Thymus (tissue), 11 donors: ENCODE measurements at regions not wholly inside any gene's neighbourhood (a gene's known extent, or its start where the extent isn't known, plus 50 kb on each side); places are given as distances from the start of the nearest gene placed in this dataset.

Source experiments
- DNase-seq, 9 donors: peaks; one replicate each; pipeline ENCODE4 v3.0.0-alpha.2; 2013; ENCODE audit warnings: low spot score in 9 of 9, low read depth in 6 of 9, missing footprints in 1 of 9
- H3K27ac ChIP-seq, 2 donors: one replicate each; pipeline ENCODE4 v1.5.1; 2013; ENCODE audit warnings: control low read depth in 1 of 2, low read depth in 1 of 2, low read length in 1 of 2, mild to moderate bottlenecking in 1 of 2, moderate library complexity in 1 of 2
- H3K27me3 ChIP-seq, 2 donors: one replicate each; pipeline ENCODE4 v1.5.1; 2013; ENCODE audit warnings: low read length in 1 of 2; ENCODE audit not compliant: control insufficient read depth in 2 of 2, insufficient read depth in 1 of 2
- H3K36me3 ChIP-seq, 2 donors: one replicate each; pipeline ENCODE4 v1.5.1; 2013; ENCODE audit warnings: low read length in 1 of 2, mild to moderate bottlenecking in 1 of 2, moderate library complexity in 1 of 2; ENCODE audit not compliant: control insufficient read depth in 2 of 2, insufficient read depth in 2 of 2
- H3K4me1 ChIP-seq, 2 donors: one replicate each; pipeline ENCODE4 v1.5.1; 2013; ENCODE audit warnings: low read length in 2 of 2; ENCODE audit not compliant: control insufficient read depth in 2 of 2, insufficient read depth in 2 of 2
- H3K4me3 ChIP-seq, 2 donors: one replicate each; pipeline ENCODE4 v1.5.1; 2013; ENCODE audit warnings: low read length in 2 of 2, control low read depth in 1 of 2, mild to moderate bottlenecking in 1 of 2
- H3K9me3 ChIP-seq, 2 donors: one replicate each; pipeline ENCODE4 v1.5.1; 2013; ENCODE audit warnings: low read length in 1 of 2, mild to moderate bottlenecking in 1 of 2; ENCODE audit not compliant: control insufficient read depth in 2 of 2, insufficient read depth in 1 of 2
- WGBS: extraction: QIAGEN DNeasy Blood & Tissue Kit; methylation state at CpG from one replicate; pipeline ENCODE4 v1.1.7; 2013; 5-methylcytosine and 5-hydroxymethylcytosine counted together
- donor health status: healthy.

DNA sequence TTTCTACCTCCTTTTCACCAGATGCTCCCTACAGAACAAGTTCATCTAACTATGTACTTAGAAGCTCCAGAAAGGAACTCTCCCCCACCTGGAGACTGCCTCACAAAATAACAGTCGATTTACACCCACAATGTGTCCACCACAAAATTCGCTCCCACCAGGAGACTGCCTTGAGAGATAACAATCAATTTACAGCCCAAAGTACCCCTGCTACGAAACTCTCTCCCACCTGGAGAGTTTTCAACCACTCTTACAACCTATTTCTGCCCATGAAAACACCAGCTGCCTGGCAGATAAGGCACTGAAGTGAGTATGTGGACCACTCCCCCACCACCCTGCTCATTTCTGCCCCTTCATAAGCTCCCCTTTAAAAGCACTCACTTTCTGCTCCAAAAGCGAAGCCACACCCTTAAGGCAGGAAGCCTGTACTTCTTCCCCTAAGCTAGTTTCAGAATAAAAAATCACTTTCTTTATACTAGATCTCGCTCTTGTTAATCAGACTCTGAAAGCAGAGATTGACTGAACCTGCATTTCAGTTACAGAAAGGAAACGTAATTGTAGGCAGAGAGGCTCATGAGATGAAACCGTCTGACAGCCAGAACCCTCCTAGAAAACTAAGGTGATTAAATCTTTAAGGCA, 94.4 kb upstream of the RBBP8 start:
- H3K27ac ChIP-seq = peak overlapping the region; percentile 5 to 15
- no peaks in the 10 kb centered on the region for H3K27me3 ChIP-seq
- no peaks in the 10 kb centered on the region for H3K36me3 ChIP-seq
- no peak overlapping the region for H3K4me3 ChIP-seq
- H3K9me3 ChIP-seq = no peaks in the 10 kb centered on the region
- peaks cover 3 to 4% of the 10 kb centered on the region in 2 donors for H3K4me1 ChIP-seq
- 45% methylated on average over 7 of the region's 7 CpGs for WGBS
- peak in 1 of 9 donors; percentile 25 for DNase-seq

DNA sequence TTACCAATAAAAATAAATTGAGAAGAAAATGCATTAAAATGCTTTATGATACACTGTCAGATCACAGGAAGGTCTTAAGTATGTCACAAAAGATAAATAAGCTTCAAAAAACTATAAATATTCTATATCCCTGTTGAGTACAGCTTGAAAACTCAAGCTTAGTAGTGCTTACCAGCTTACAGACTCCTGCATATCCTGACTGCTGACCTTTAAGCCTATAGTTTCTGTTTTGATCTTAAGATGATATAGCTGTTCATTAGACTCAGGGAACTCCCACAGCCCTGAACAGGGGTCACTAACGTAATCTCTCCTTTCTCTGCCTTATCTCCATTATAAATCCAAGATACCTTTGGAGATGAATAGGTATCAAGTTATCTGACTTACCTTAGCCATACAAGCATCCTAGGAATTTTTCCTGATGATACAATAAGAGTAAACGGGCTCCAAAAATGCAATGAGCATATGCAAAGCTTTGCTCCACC, 93.7 kb upstream of the RBBP8 start:
- H3K9me3 ChIP-seq = no peaks in the 10 kb centered on the region
- no peak for DNase-seq
- WGBS = 95% methylated on average over 2 of the region's 2 CpGs
- H3K27ac ChIP-seq = peak overlapping the region in 1 of 2 donors; percentile 5
- H3K4me1 ChIP-seq = peaks cover 3 to 4% of the 10 kb centered on the region in 2 donors
- H3K27me3 ChIP-seq = no peaks in the 10 kb centered on the region
- H3K36me3 ChIP-seq = no peaks in the 10 kb centered on the region
- H3K4me3 ChIP-seq = no peak overlapping the region

DNA sequence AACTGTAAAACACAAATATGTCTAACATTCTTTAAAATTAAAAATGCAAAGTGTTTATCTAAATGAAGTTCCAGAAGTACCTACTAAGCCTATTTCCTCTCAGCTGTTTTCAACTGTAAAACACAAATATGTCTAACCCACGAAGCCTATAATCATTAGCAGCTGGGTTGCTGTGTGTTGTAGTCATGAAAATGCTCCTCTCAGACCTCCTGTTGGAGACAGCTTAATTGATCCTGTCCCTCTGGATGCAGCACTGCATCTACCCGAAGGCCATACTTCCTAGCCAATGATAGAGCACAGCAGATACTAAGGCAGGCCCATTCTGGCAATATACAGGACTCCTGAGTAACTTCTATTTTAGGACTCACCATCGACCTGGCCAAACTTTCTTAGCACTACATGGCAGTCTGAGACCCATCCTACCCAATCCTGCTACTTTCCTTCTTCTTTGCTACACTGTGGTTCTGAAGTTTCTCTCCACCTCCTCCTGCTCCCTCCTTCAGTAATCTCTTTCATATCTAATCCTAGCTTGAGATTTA, 92.5 kb upstream of the RBBP8 start:
- Histone ChIP-seq H3K4me1 (peaks cover 3 to 4% of the 10 kb centered on the region in 2 donors), H3K27ac (no peak overlapping the region), H3K27me3 (no peaks in the 10 kb centered on the region), H3K36me3 (no peaks in the 10 kb centered on the region), H3K4me3 (no peak overlapping the region), H3K9me3 (no peaks in the 10 kb centered on the region)
- 91% methylated on average over 3 of the region's 3 CpGs for WGBS
- DNase-seq = no peak

DNA sequence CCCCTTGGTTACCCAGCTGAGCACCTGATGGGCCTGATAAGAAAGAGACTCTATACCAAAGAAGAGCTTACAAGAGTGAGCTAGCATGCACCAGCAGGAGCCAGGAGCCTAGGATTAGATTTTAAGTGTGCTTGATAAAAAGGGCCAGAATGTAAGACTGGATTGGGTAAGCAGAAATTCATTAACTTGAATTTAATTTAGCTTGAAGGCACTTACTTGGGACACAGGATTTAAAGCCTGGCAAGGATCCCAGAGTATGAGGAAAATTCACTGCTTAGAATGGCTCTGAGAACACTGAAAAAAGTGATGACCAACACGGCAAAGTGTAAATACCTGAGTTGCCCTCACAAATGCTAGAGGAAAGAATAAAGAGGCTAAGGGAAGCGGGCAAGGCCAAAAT, 91.3 kb upstream of the RBBP8 start:
- WGBS = 93% methylated on average over 2 of the region's 2 CpGs
- no peak overlapping the region for H3K27ac ChIP-seq
- no peak for DNase-seq

DNA sequence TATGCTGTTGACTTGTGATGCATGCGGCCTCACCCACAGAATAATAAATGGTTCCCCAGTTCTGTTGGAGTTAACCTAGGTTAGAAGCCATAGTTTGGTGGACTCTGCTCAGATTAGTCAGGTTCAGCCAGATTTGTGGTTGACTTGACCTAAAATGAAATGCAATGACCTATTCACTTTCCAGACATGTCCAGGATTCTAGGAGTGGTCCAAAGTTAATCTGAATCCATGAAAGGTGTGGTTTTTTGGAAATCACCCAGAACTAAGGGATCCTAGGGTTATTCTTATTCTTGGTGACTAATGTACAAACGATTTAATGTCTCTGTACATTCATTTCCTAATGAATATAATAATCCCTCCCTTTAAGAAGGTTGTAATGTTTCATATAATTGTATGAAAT, 88.9 kb upstream of the RBBP8 start:
- Histone ChIP-seq H3K9me3 (no peaks in the 10 kb centered on the region), H3K4me3 (no peak overlapping the region), H3K4me1 (no peaks in the 10 kb centered on the region), H3K27me3 (no peaks in the 10 kb centered on the region), H3K27ac (peak overlapping the region in 1 of 2 donors; percentile 27), H3K36me3 (no peaks in the 10 kb centered on the region)
- 91% methylated on average over 2 of the region's 2 CpGs for WGBS
- DNase-seq = no peak

More for the DNA sequence above, 91.3 kb upstream of the RBBP8 start:
- H3K9me3 ChIP-seq = no peaks in the 10 kb centered on the region
- H3K36me3 ChIP-seq = no peaks in the 10 kb centered on the region
- no peaks in the 10 kb centered on the region for H3K27me3 ChIP-seq
- no peak overlapping the region for H3K4me3 ChIP-seq
- peaks cover 3 to 4% of the 10 kb centered on the region in 2 donors for H3K4me1 ChIP-seq

DNA sequence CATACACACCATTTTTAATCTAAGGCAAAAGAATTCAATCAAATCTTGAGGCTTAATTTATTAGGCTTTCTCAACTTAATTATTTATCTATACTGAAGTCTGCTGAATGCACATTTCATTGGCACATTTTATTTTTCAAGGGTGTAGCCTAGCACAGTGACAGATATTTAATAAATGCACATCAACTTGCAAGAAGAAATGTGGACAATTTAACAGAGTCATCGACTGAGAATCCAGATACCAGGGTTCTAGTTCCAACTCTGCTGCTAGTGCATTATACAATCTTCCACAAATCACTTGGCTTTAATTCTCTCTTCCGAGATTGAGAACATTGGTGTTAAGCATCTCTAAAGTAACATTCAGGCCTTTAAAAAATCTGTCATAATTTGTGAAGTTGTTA, 88.5 kb upstream of the RBBP8 start:
- Histone ChIP-seq H3K27ac (no peak overlapping the region), H3K36me3 (no peaks in the 10 kb centered on the region), H3K27me3 (no peaks in the 10 kb centered on the region), H3K9me3 (no peaks in the 10 kb centered on the region), H3K4me3 (no peak overlapping the region), H3K4me1 (no peaks in the 10 kb centered on the region)
- 96% methylated on average over 2 of the region's 2 CpGs for WGBS
- no peak for DNase-seq

DNA sequence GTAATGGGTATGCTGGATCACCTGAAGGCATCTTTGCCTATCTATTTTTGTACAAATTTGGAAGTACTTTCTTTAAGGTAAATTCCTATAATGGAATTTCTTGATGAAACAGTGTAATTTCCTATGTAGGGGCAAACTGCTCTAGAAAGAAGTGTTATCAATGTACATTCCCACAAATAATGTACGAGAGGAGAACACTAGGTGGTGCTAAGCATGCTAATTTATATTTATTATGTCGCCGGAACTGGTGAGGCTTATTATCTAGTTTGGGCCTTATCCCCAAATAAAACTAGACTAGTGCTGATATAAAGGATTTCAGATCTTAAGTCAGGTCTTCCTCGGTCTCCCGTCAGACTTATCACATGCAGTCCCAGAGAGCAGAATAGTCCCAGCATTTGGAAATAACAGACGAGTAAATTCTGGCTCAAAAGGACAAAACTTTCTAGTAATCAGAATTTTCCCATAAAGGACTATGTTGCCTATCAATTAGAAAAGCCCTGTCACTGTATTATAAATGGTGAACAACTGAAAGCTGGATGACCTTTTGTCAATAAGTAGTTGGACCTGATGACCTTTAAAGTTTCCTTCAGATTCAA, 86.9 kb upstream of the RBBP8 start:
- H3K4me1 ChIP-seq = no peaks in the 10 kb centered on the region

DNA sequence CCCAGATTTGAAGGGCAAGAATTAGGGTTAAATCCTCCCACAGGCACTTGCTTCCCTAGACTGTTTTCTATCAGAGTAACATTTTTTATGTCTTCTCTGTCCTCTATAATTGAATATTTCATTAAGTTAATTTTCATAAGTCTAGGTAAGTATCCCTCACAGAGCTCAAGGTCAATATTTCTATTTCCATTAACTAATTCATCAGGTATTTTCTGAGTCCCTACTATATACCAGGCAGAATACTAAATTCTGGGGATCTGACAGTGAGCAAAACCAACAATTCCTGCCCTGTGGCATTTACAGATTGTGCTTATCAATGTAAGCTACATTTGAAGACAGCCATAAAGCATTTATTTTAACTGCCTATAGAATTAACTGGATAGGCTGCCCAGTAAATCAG, 86.4 kb upstream of the RBBP8 start:
- DNase-seq = no peak
- Histone ChIP-seq H3K9me3 (no peaks in the 10 kb centered on the region), H3K27ac (no peak overlapping the region), H3K27me3 (no peaks in the 10 kb centered on the region), H3K36me3 (no peaks in the 10 kb centered on the region), H3K4me3 (no peak overlapping the region), H3K4me1 (no peaks in the 10 kb centered on the region)

More for the DNA sequence above, 86.9 kb upstream of the RBBP8 start:
- Histone ChIP-seq H3K36me3 (no peaks in the 10 kb centered on the region), H3K27me3 (no peaks in the 10 kb centered on the region), H3K4me3 (no peak overlapping the region), H3K27ac (no peak overlapping the region), H3K9me3 (no peaks in the 10 kb centered on the region)
- no peak for DNase-seq
- 68% methylated on average over 6 of the region's 6 CpGs for WGBS

DNA sequence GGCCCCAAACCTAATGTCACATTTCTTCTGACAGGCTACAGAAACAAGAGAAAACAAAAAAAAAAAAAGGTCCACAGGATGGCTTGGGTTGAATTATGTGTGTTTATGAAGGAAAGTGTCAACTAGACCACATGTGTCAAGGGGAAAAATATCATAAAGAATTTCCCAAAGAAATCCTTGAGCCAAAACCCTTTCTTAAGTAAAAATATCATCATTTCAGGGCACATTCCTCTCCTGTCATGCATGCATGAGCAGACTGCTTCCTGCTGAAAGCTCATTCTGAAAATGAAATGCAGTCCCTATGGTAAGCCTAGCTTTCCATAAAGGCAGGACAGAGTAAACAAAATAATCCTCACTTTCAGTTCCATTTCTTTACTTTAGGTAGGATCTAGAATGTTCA, 85.7 kb upstream of the RBBP8 start:
- no peaks in the 10 kb centered on the region for H3K27me3 ChIP-seq
- H3K4me1 ChIP-seq = no peaks in the 10 kb centered on the region
- no peak overlapping the region for H3K27ac ChIP-seq
- H3K36me3 ChIP-seq = no peaks in the 10 kb centered on the region
- no peaks in the 10 kb centered on the region for H3K9me3 ChIP-seq
- no peak overlapping the region for H3K4me3 ChIP-seq
- no peak for DNase-seq
